ENCODE measurements at regions not wholly inside any gene's neighbourhood (a gene's known extent, or its start where the extent isn't known, plus 50 kb on each side); places are given as distances from the start of the nearest gene placed in this dataset.
A peak's percentile ranks its signal among the peaks of the same experiment; 100 is the strongest.

- TF ChIP-seq, protein P1, sequence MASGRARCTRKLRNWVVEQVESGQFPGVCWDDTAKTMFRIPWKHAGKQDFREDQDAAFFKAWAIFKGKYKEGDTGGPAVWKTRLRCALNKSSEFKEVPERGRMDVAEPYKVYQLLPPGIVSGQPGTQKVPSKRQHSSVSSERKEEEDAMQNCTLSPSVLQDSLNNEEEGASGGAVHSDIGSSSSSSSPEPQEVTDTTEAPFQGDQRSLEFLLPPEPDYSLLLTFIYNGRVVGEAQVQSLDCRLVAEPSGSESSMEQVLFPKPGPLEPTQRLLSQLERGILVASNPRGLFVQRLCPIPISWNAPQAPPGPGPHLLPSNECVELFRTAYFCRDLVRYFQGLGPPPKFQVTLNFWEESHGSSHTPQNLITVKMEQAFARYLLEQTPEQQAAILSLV (CRISPR knock-in tag; IDR thresholded peaks at IDR 0.05; ENCODE audit: borderline replicate concordance): 0 out of 2 replicates have a peak, but pooled peaks have one; percentile 42
- peak; percentile 28 for TF ChIP-seq MED8 (CRISPR knock-in tag; IDR thresholded peaks at IDR 0.05; ENCODE audit: insufficient replicate concordance)
- TF ChIP-seq, protein P2, sequence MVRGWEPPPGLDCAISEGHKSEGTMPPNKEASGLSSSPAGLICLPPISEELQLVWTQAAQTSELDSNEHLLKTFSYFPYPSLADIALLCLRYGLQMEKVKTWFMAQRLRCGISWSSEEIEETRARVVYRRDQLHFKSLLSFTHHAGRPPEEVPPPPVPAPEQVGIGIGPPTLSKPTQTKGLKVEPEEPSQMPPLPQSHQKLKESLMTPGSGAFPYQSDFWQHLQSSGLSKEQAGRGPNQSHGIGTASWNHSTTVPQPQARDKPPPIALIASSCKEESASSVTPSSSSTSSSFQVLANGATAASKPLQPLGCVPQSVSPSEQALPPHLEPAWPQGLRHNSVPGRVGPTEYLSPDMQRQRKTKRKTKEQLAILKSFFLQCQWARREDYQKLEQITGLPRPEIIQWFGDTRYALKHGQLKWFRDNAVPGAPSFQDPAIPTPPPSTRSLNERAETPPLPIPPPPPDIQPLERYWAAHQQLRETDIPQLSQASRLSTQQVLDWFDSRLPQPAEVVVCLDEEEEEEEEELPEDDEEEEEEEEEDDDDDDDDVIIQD (CRISPR knock-in tag; IDR thresholded peaks at IDR 0.05; ENCODE audit: low read depth): peak; percentile 82
- TF ChIP-seq ERF (CRISPR knock-in tag; IDR thresholded peaks at IDR 0.05): peak; percentile 21; the same call in 1 of the 2 replicates
- TF ChIP-seq ZNF230 (CRISPR knock-in tag; IDR thresholded peaks at IDR 0.05): no peak
- TF ChIP-seq NONO (IDR thresholded peaks at IDR 0.05): no peak
- peak; percentile 91 for TF ChIP-seq NONO (CRISPR knock-in tag; conservative IDR thresholded peaks at IDR 0.05)
- peak; percentile 68; the same call in 1 of the 2 replicates for TF ChIP-seq ZNF746 (CRISPR knock-in tag; IDR thresholded peaks at IDR 0.05)
- no peak for TF ChIP-seq SOX6 (IDR thresholded peaks at IDR 0.05)
- TF ChIP-seq SOX6 (CRISPR knock-in tag; IDR thresholded peaks at IDR 0.05): peak; percentile 98
- TF ChIP-seq POGZ (CRISPR knock-in tag; IDR thresholded peaks at IDR 0.05): peak; percentile 57
- TF ChIP-seq KLF9 (CRISPR knock-in tag; IDR thresholded peaks at IDR 0.05; ENCODE audit: low read depth): no peak
- TF ChIP-seq, protein P3, sequence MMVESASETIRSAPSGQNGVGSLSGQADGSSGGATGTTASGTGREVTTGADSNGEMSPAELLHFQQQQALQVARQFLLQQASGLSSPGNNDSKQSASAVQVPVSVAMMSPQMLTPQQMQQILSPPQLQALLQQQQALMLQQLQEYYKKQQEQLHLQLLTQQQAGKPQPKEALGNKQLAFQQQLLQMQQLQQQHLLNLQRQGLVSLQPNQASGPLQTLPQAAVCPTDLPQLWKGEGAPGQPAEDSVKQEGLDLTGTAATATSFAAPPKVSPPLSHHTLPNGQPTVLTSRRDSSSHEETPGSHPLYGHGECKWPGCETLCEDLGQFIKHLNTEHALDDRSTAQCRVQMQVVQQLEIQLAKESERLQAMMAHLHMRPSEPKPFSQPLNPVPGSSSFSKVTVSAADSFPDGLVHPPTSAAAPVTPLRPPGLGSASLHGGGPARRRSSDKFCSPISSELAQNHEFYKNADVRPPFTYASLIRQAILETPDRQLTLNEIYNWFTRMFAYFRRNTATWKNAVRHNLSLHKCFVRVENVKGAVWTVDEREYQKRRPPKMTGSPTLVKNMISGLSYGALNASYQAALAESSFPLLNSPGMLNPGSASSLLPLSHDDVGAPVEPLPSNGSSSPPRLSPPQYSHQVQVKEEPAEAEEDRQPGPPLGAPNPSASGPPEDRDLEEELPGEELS (CRISPR knock-in tag; IDR thresholded peaks at IDR 0.05): peak; percentile 97
- TF ChIP-seq NFE2 (CRISPR knock-in tag; IDR thresholded peaks at IDR 0.05): no peak
- peak; percentile 57; the same call in 1 of the 2 replicates for TF ChIP-seq DMAP1 (CRISPR knock-in tag; IDR thresholded peaks at IDR 0.05)
- TF ChIP-seq, protein P4, sequence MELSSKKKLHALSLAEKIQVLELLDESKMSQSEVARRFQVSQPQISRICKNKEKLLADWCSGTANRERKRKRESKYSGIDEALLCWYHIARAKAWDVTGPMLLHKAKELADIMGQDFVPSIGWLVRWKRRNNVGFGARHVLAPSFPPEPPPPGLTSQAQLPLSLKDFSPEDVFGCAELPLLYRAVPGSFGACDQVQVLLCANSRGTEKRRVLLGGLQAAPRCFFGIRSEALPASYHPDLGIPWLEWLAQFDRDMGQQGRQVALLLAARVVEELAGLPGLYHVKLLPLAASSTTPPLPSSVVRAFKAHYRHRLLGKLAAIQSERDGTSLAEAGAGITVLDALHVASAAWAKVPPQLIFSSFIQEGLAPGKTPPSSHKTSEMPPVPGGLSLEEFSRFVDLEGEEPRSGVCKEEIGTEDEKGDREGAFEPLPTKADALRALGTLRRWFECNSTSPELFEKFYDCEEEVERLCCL (CRISPR knock-in tag; IDR thresholded peaks at IDR 0.05; ENCODE audit: borderline replicate concordance): no peak
- TF ChIP-seq FOSL2 (CRISPR knock-in tag; IDR thresholded peaks at IDR 0.05): peak; percentile 83
- peak; percentile 60 for TF ChIP-seq CBX1 (IDR thresholded peaks at IDR 0.05; ENCODE audit: low read depth)
- TF ChIP-seq, protein P5, sequence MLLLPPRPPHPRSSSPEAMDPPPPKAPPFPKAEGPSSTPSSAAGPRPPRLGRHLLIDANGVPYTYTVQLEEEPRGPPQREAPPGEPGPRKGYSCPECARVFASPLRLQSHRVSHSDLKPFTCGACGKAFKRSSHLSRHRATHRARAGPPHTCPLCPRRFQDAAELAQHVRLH (CRISPR knock-in tag; IDR thresholded peaks at IDR 0.05; ENCODE audit: borderline replicate concordance, low read depth): no peak
- no peak for TF ChIP-seq ZNF660 (CRISPR knock-in tag; IDR thresholded peaks at IDR 0.05; ENCODE audit: borderline replicate concordance, low read depth)
- peak; percentile 39; the same call in 1 of the 2 replicates for TF ChIP-seq ZNF878 (CRISPR knock-in tag; IDR thresholded peaks at IDR 0.05)
- TF ChIP-seq TP53 (CRISPR knock-in tag; conservative IDR thresholded peaks at IDR 0.05): peak; percentile 69; the same call in 1 of the 2 replicates
- TF ChIP-seq ZMYM4 (CRISPR knock-in tag; IDR thresholded peaks at IDR 0.05): peak; percentile 77
- TF ChIP-seq EP300 (IDR thresholded peaks at IDR 0.05; ENCODE audit: low read depth in 2 of 2, low read length in 2 of 2): peak; percentile 95 to 97
- peak; percentile 96 for TF ChIP-seq EP300 (CRISPR knock-in tag; IDR thresholded peaks at IDR 0.05; ENCODE audit: borderline replicate concordance)
These were observed 90.0 kb downstream of the GLUL start (continued) for GRCh38 chr1:182301467-182302198.
